ENCODE measurements at regions not wholly inside any gene's neighbourhood (a gene's known extent, or its start where the extent isn't known, plus 50 kb on each side); places are given as distances from the start of the nearest gene placed in this dataset.

DNA sequence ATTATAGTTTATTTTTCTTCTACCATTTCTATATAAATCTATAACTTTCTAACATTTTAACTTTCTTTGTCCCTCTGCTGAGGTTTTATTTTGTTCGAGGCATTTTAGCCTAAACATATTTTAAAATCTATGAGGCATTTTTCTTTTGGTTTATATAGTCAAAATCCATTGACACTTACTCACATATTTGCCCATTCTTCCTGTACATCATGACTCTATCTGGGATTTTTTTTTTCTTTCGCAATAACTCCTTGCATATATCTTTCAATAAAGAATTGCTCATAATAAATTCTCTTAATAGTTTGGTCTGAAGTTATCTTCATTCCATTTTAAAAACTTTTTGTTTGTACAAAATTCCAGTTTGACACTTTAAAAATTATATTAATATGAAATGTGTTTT lies 632.3 kb downstream of the TLE4 start:
- DNase-seq (no peak), ATAC-seq (no peak)
- in situ Hi-C loops (cut with MboI; ENCODE audit: low sequenced_read_pairs in 4 of 4) (no loop called here), intact Hi-C loops (cut with DNase I; ENCODE audit: low total_unique reads) (no loop called here)
- no peaks in the 10 kb centered on the region for H3K9me3 ChIP-seq
- TF ChIP-seq POLR2A (IDR thresholded peaks at IDR 0.05), result no peak
- TF ChIP-seq, protein P1, sequence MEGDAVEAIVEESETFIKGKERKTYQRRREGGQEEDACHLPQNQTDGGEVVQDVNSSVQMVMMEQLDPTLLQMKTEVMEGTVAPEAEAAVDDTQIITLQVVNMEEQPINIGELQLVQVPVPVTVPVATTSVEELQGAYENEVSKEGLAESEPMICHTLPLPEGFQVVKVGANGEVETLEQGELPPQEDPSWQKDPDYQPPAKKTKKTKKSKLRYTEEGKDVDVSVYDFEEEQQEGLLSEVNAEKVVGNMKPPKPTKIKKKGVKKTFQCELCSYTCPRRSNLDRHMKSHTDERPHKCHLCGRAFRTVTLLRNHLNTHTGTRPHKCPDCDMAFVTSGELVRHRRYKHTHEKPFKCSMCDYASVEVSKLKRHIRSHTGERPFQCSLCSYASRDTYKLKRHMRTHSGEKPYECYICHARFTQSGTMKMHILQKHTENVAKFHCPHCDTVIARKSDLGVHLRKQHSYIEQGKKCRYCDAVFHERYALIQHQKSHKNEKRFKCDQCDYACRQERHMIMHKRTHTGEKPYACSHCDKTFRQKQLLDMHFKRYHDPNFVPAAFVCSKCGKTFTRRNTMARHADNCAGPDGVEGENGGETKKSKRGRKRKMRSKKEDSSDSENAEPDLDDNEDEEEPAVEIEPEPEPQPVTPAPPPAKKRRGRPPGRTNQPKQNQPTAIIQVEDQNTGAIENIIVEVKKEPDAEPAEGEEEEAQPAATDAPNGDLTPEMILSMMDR (IDR thresholded peaks at IDR 0.05 in 4 of 5, conservative IDR thresholded peaks at IDR 0.05 in 1 of 5), result no peak
- H3K27me3 ChIP-seq, result no peaks in the 10 kb centered on the region
- H3K4me1 ChIP-seq, result no peaks in the 10 kb centered on the region
- no peak overlapping the region for H3K4me3 ChIP-seq
- H3K27ac ChIP-seq, result no peak overlapping the region
- no peaks in the 10 kb centered on the region for H3K36me3 ChIP-seq

DNA sequence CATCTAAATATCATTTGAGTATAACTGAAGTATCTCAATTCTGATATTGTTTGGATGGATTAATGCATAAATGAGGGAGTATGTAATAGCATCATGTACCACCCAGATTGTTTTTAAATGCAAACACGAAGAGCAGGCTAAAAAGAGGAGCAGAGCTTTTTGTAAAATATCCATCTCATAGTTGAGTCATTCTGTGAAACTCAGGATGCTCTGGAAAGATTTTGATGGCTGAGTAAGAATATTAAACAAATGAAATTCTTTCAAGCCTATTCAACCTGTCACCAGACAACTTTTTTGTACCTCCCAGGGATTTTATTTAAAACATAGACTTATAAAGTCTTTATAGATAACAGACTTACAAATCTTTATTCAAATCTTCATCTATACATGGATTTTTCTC lies 625.9 kb downstream of the TLE4 start:
- in situ Hi-C loops (cut with MboI; ENCODE audit: low sequenced_read_pairs in 4 of 4), result no loop called here
- no peak overlapping the region for H3K4me3 ChIP-seq
- DNase-seq (no peak), ATAC-seq (no peak)
- H3K36me3 ChIP-seq, result no peaks in the 10 kb centered on the region
- no peak for TF ChIP-seq POLR2A (IDR thresholded peaks at IDR 0.05)
- TF ChIP-seq, protein P1 (IDR thresholded peaks at IDR 0.05 in 4 of 5, conservative IDR thresholded peaks at IDR 0.05 in 1 of 5), result no peak
- intact Hi-C loops (cut with DNase I; ENCODE audit: low total_unique reads), result no loop called here
- H3K27me3 ChIP-seq, result no peaks in the 10 kb centered on the region
- H3K4me1 ChIP-seq, result no peaks in the 10 kb centered on the region
- H3K27ac ChIP-seq, result no peak overlapping the region
- H3K9me3 ChIP-seq, result no peaks in the 10 kb centered on the region

DNA sequence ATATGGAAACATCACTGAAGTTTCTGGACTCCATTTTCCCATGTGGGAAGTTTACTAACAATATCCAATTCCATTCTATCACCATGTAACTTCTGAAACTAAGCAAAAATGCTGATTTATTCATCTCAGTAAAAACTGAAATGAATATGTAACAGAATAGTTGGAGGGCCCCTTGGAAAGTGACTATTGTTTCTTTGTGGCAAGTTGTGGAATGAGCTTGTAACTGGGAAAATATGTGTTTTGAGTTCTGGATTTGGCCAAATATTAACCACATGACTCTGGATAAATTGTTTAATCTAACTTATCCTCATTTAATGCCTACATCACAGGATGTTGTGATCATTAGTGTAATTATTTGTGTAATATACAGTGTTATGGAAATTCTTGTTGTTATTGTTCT lies 619.3 kb downstream of the TLE4 start:
- H3K9me3 ChIP-seq, result no peaks in the 10 kb centered on the region
- intact Hi-C loops (cut with DNase I; ENCODE audit: low total_unique reads), result no loop called here
- in situ Hi-C loops (cut with MboI; ENCODE audit: low sequenced_read_pairs in 4 of 4), result no loop called here

DNA sequence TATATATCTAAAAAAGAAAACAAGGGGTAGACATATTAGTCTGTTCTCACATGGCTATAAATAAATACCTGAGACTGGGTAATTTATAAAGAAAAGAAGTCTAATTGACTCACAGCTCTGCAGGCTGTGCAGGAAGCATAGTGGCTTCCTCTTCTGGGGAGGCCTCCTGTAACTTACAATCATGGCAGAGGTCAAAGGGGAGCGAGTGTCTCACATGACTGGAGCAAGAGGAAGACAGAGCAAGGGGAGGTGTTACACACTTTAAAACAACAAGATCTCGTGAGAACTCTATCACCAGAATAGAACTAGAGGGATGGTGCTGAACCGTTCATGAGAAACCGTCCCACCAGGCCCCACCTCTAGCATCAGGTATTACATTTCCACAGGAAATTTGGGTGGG lies 616.8 kb downstream of the TLE4 start:
- ATAC-seq, result no peak
- no peaks in the 10 kb centered on the region for H3K36me3 ChIP-seq
- no peaks in the 10 kb centered on the region for H3K9me3 ChIP-seq
- no peak overlapping the region for H3K4me3 ChIP-seq
- intact Hi-C loops (cut with DNase I; ENCODE audit: low total_unique reads), result no loop called here
- H3K27me3 ChIP-seq, result no peaks in the 10 kb centered on the region
- no peaks in the 10 kb centered on the region for H3K4me1 ChIP-seq
- H3K27ac ChIP-seq, result no peak overlapping the region
- in situ Hi-C loops (cut with MboI; ENCODE audit: low sequenced_read_pairs in 4 of 4), result no loop called here
- no peak for DNase-seq
- TF ChIP-seq, protein P1 (IDR thresholded peaks at IDR 0.05 in 4 of 5, conservative IDR thresholded peaks at IDR 0.05 in 1 of 5), result no peak
- TF ChIP-seq POLR2A (IDR thresholded peaks at IDR 0.05), result no peak

More for the DNA sequence above, 619.3 kb downstream of the TLE4 start:
- TF ChIP-seq POLR2A (IDR thresholded peaks at IDR 0.05), result no peak
- TF ChIP-seq, protein P1 (IDR thresholded peaks at IDR 0.05 in 4 of 5, conservative IDR thresholded peaks at IDR 0.05 in 1 of 5), result no peak
- Histone ChIP-seq H3K36me3 (no peaks in the 10 kb centered on the region), H3K27me3 (no peaks in the 10 kb centered on the region), H3K4me1 (no peaks in the 10 kb centered on the region), H3K4me3 (no peak overlapping the region), H3K27ac (no peak overlapping the region)
- DNase-seq, result no peak
- no peak for ATAC-seq

DNA sequence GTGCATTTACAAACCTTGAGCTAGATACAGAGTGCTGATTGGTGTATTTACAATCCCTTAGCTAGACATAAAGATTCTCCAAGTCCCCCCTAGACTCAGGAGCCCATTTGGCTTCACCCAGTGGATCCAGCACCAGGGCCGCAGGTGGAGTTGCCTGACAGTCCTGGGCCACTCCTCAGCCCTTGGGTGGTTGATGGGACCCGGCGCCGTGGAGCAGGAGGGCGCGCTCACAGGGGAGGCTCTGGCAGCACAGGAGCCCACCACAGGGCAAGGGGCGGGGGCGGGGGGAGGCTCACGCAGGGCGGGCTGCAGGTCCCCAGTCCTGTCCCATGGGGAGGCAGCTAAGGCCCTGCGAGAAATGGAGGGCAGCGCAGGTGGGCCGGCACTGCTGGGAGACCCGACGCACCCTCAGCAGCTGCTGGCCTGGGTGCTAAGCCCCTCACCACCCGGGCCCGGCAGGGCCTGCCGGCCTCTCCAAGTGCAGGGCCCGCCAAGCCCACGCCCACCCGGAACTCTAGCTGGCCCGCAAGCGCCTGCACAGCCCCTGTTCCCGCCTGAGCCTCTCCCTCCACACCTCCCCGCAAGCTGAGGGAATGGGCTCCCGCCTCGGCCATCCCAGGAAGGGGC lies 613.5 kb downstream of the TLE4 start:
- no peak for ATAC-seq
- no peaks in the 10 kb centered on the region for H3K9me3 ChIP-seq
- no peak for DNase-seq
- H3K36me3 ChIP-seq, result no peaks in the 10 kb centered on the region
- in situ Hi-C loops (cut with MboI; ENCODE audit: low sequenced_read_pairs in 4 of 4) (no loop called here), intact Hi-C loops (cut with DNase I; ENCODE audit: low total_unique reads) (no loop called here)
- H3K27ac ChIP-seq, result no peak overlapping the region
- H3K27me3 ChIP-seq, result no peaks in the 10 kb centered on the region
- H3K4me3 ChIP-seq, result no peak overlapping the region
- H3K4me1 ChIP-seq, result no peaks in the 10 kb centered on the region
- TF ChIP-seq, protein P1 (IDR thresholded peaks at IDR 0.05 in 4 of 5, conservative IDR thresholded peaks at IDR 0.05 in 1 of 5), result no peak
- TF ChIP-seq POLR2A (IDR thresholded peaks at IDR 0.05), result no peak
